ENCODE measurements at regions not wholly inside any gene's neighbourhood (a gene's known extent, or its start where the extent isn't known, plus 50 kb on each side); places are given as distances from the start of the nearest gene placed in this dataset.
"Not testable (repeated sequence)": the region's sequence is repeated elsewhere in the genome, so short reads cannot be mapped to it uniquely, and the experiment has no call there.

DNA sequence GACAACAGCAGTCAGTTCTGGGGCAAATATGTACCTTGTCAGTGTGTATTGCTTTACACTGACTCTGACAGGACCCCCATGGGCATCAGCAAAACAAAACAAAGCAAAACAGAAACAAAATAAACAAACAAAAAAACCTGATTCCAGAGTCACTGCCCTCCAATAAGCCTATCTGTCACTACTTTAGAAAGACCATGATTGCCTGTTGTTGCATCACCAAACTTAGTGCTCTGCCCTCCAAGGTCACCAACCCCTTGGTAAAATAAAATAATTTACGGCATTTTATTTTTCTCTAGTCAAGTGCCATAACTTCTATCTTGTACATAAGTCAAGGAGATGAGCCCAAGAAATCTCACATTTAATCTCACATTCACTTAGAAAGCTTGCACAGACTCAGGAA lies 120.9 kb upstream of the ADAMTS3 start:
- Histone ChIP-seq H3K27me3 (no peaks in the 10 kb centered on the region), H3K36me3 (no peaks in the 10 kb centered on the region), H3K4me1 (no peaks in the 10 kb centered on the region), H3K9me3 (no peaks in the 10 kb centered on the region), H3K4me3 (no peak overlapping the region), H3K27ac (no peak overlapping the region)
- intact Hi-C loops (cut with DNase I), result no loop called here
- TF ChIP-seq, protein P1, sequence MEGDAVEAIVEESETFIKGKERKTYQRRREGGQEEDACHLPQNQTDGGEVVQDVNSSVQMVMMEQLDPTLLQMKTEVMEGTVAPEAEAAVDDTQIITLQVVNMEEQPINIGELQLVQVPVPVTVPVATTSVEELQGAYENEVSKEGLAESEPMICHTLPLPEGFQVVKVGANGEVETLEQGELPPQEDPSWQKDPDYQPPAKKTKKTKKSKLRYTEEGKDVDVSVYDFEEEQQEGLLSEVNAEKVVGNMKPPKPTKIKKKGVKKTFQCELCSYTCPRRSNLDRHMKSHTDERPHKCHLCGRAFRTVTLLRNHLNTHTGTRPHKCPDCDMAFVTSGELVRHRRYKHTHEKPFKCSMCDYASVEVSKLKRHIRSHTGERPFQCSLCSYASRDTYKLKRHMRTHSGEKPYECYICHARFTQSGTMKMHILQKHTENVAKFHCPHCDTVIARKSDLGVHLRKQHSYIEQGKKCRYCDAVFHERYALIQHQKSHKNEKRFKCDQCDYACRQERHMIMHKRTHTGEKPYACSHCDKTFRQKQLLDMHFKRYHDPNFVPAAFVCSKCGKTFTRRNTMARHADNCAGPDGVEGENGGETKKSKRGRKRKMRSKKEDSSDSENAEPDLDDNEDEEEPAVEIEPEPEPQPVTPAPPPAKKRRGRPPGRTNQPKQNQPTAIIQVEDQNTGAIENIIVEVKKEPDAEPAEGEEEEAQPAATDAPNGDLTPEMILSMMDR (IDR thresholded peaks at IDR 0.05), result no peak
- TF ChIP-seq POLR2AphosphoS5 (IDR thresholded peaks at IDR 0.05) (no peak), EP300 (IDR thresholded peaks at IDR 0.05) (no peak), POLR2A (IDR thresholded peaks at IDR 0.05) (no peak)
- WGBS, 2 donors, result 82 to 98% methylated on average over 1 of the region's 1 CpG
- DNase-seq, result no peak

DNA sequence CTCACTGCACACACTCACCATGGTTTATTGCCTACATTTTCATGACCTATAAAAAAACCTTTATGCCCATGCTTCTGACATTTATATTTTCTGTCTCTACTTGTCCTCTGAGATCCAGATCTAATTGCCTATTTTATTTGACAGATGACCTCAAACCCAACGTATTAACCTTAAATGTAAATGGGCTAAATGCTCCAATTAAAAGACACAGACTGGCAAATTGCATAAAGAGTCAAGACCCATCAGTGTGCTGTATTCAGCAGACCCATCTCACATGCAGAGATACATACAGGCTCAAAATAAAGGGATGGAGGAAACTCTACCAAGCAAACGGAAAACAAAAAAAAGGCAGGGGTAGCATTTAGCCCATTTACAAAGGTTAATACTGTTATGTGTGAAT lies 117.4 kb upstream of the ADAMTS3 start:
- H3K4me1 ChIP-seq; H3K4me3 ChIP-seq; H3K27me3 ChIP-seq; H3K36me3 ChIP-seq; DNase-seq; H3K9me3 ChIP-seq; H3K27ac ChIP-seq; intact Hi-C loops (cut with DNase I): not testable (repeated sequence)
- WGBS, 2 donors, result 70 to 80% methylated on average over 2 of the region's 2 CpGs

DNA sequence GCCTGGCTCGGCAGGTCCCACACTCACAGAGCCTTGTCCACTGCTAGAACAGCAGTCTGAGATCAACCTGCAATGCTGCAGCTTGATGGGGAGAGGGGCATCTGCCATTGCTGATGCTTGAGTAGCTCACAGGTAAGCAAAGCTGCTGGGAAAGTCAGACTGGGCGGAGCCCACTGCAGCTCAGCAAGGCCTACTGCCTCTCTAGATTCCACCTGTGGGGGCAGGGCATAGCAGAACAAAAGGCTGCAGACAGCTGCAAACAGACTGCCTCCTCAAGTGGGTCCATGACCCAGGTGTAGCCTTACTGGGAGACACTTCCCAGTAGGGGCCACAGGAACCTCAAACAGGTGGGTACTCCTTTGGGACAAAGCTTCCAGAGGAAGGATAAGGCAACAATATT lies 110.6 kb upstream of the ADAMTS3 start:
- WGBS, 2 donors, result 86 to 90% methylated on average over 2 of the region's 2 CpGs
- TF ChIP-seq, protein P1 (IDR thresholded peaks at IDR 0.05), result no peak
- TF ChIP-seq EP300 (IDR thresholded peaks at IDR 0.05) (no peak), POLR2A (IDR thresholded peaks at IDR 0.05) (no peak), POLR2AphosphoS5 (IDR thresholded peaks at IDR 0.05) (no peak)
- Histone ChIP-seq H3K4me1 (no peaks in the 10 kb centered on the region), H3K27ac (no peak overlapping the region), H3K4me3 (no peak overlapping the region), H3K36me3 (no peaks in the 10 kb centered on the region), H3K9me3 (no peaks in the 10 kb centered on the region), H3K27me3 (no peaks in the 10 kb centered on the region)
- DNase-seq, result no peak
- intact Hi-C loops (cut with DNase I), result no loop called here

DNA sequence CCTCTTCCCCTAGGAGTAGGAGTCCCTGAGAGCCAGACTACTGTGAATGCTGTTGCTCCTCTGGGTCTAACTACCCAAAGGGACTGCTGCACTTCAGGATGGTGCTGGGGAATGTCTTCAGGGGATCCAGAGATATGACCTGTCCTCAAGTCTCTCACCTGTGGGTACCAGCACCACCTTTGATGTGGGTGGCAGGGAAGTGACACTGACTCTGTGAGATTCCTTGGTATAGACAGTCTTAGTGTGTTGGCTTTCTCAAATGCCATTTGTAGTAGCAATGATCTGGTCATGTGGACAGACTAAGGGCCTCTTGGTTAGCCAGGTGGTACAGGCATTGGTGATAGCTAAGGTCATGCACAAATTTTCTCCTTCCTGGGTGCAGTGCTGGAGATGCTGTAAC lies 108.9 kb upstream of the ADAMTS3 start:
- intact Hi-C loops (cut with DNase I), result no loop called here
- TF ChIP-seq, protein P1 (IDR thresholded peaks at IDR 0.05), result no peak
- TF ChIP-seq POLR2AphosphoS5 (IDR thresholded peaks at IDR 0.05) (no peak), POLR2A (IDR thresholded peaks at IDR 0.05) (no peak), EP300 (IDR thresholded peaks at IDR 0.05) (no peak)
- no peaks in the 10 kb centered on the region for H3K9me3 ChIP-seq

DNA sequence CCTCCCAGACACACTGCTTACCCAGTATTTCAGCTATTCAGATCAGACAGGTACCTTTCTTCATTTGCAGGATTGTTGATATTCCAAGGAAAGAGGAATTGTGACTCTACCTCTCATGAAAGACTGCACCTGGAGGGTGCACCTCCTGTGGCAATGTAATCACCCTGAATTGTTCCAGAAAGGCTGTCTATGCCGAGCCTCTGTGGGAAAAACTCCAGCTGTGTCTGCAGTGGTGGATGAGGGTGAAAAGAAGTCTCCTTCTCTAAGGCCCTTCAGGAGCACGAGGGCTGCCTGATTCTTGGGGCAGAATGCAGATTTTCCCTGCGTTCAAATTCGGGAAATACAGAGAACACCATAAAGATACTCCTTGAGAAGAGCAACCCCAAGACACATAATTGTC lies 108.2 kb upstream of the ADAMTS3 start:
- H3K27ac ChIP-seq, result no peak overlapping the region
- 75 to 84% methylated on average over 4 of the region's 4 CpGs for WGBS, 2 donors
- H3K27me3 ChIP-seq, result no peaks in the 10 kb centered on the region
- no peaks in the 10 kb centered on the region for H3K4me1 ChIP-seq
- DNase-seq, result no peak
- TF ChIP-seq, protein P1 (IDR thresholded peaks at IDR 0.05), result no peak
- TF ChIP-seq POLR2A (IDR thresholded peaks at IDR 0.05) (no peak), POLR2AphosphoS5 (IDR thresholded peaks at IDR 0.05) (no peak), EP300 (IDR thresholded peaks at IDR 0.05) (no peak)
- no peak overlapping the region for H3K4me3 ChIP-seq
- no peaks in the 10 kb centered on the region for H3K9me3 ChIP-seq
- intact Hi-C loops (cut with DNase I), result no loop called here
- no peaks in the 10 kb centered on the region for H3K36me3 ChIP-seq

More for the DNA sequence above, 108.9 kb upstream of the ADAMTS3 start:
- Histone ChIP-seq H3K4me1 (no peaks in the 10 kb centered on the region), H3K27me3 (no peaks in the 10 kb centered on the region), H3K36me3 (no peaks in the 10 kb centered on the region), H3K4me3 (no peak overlapping the region), H3K27ac (no peak overlapping the region)
- DNase-seq, result no peak

All from sigmoid colon (tissue), 6 donors.